HG02885 (cell line): ENCODE measurements at regions not wholly inside any gene's neighbourhood (a gene's known extent, or its start where the extent isn't known, plus 50 kb on each side); places are given as distances from the start of the nearest gene placed in this dataset.

ENCODE experiments used
- ATAC-seq: cut with Tn5 transposase; IDR thresholded peaks from one replicate; pipeline ENCODE4 v1.9.1; 2021; ENCODE audit warnings: mild to moderate bottlenecking; ENCODE audit not compliant: unreplicated experiment, poor library complexity

GRCh38 chr5:174606153-174606552 lies 118.2 kb upstream of the MSX2 start:
- no peak for ATAC-seq

GRCh38 chr5:174606646-174607045 lies 117.7 kb upstream of the MSX2 start:
- ATAC-seq, result no peak

- ATAC-seq, result no peak
Observed at GRCh38 chr5:174607205-174607604, 117.2 kb upstream of the MSX2 start.

GRCh38 chr5:174607916-174608315 lies 116.5 kb upstream of the MSX2 start:
- ATAC-seq, result no peak

GRCh38 chr5:174608631-174609097 lies 115.7 kb upstream of the MSX2 start:
- no peak for ATAC-seq

GRCh38 chr5:174609116-174609515 lies 115.3 kb upstream of the MSX2 start:
- no peak for ATAC-seq

GRCh38 chr5:174610968-174611367 lies 113.4 kb upstream of the MSX2 start:
- no peak for ATAC-seq

GRCh38 chr5:174612686-174613085 lies 111.7 kb upstream of the MSX2 start:
- ATAC-seq, result no peak

- no peak for ATAC-seq
Observed at GRCh38 chr5:174614500-174615135, 109.8 kb upstream of the MSX2 start.

- ATAC-seq, result no peak
Observed at GRCh38 chr5:174616036-174616435, 108.3 kb upstream of the MSX2 start.

- ATAC-seq, result no peak
Observed at GRCh38 chr5:174617285-174617684, 107.1 kb upstream of the MSX2 start.

GRCh38 chr5:174617910-174618309 lies 106.5 kb upstream of the MSX2 start:
- no peak for ATAC-seq

GRCh38 chr5:174618589-174618988 lies 105.8 kb upstream of the MSX2 start:
- no peak for ATAC-seq

- no peak for ATAC-seq
Observed at GRCh38 chr5:174622067-174622466, 102.3 kb upstream of the MSX2 start.

GRCh38 chr5:174623018-174623417 lies 101.4 kb upstream of the MSX2 start:
- no peak for ATAC-seq

- ATAC-seq, result no peak
Observed at GRCh38 chr5:174623433-174624019, 100.9 kb upstream of the MSX2 start.

- ATAC-seq, result no peak
Observed at GRCh38 chr5:174624733-174625522, 99.5 kb upstream of the MSX2 start.

GRCh38 chr5:174625591-174626350 lies 98.6 kb upstream of the MSX2 start:
- ATAC-seq, result no peak

GRCh38 chr5:174626369-174626920 lies 97.9 kb upstream of the MSX2 start:
- no peak for ATAC-seq

GRCh38 chr5:174636094-174636493 lies 88.3 kb upstream of the MSX2 start:
- ATAC-seq, result no peak
